Retina (tissue), 1 donor: ENCODE measurements at regions not wholly inside any gene's neighbourhood (a gene's known extent, or its start where the extent isn't known, plus 50 kb on each side); places are given as distances from the start of the nearest gene placed in this dataset.

Source experiments
- DNase-seq: peaks from one replicate; pipeline ENCODE4 v3.0.0-alpha.2; 2016

DNA sequence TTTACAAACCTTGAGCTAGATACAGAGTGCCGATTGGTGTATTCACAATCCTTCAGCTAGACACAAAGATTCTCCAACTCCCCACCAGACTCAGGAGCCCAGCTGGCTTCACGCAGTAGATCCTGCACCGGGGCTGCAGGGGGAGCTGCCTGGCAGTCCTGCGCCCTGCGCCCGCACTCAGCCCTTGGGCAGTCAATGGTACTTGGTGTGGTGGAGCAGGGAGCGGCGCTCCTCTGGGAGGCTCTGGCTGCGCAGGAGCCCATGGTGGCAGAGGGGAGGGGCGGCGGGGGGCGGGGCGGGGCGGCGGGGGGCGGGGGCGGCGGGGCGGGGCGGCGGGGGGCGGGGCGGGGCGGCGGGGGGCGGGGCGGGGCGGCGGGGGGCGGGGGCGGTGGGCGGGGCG is 923.4 kb downstream of the SOCS6 start:
- DNase-seq = no peak

- no peak for DNase-seq
These were observed 921.1 kb downstream of the SOCS6 start for GRCh38 chr18:71209944-71210343.

GRCh38 chr18:71194438-71194837 is 905.6 kb downstream of the SOCS6 start:
- DNase-seq = no peak

GRCh38 chr18:71189581-71189980 is 900.7 kb downstream of the SOCS6 start:
- no peak for DNase-seq

DNA sequence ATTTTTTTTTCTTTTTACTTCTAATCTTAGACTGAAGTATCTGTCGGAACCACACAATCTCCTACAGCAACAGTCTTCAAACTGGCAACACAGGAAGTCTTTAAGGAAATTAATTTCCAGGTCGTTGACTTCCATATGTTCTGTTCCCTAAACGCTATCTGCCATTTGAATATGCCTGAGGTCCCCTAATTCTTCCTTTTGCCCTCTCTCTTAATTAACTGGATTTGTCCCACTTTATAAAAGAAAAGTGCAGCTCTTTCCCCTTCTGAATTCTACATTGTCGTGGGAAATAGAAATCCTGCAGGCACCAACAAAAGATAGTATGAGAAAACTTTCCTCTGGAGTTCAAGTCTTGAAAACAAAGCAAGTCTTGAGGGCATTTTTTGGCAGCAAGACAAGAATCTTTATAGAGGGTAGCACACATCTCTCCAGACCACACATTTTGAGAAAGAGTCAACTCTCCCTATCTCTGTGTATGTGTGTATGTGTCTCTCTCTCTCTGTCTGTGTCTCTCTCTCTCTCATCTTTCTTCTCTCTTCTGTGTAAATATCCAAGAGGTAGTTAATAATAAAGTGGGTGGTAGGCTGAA is 879.8 kb downstream of the SOCS6 start:
- DNase-seq = peak; percentile 53

GRCh38 chr18:71136487-71136886 is 847.6 kb downstream of the SOCS6 start:
- DNase-seq = no peak

- no peak for DNase-seq
These were observed 845.3 kb downstream of the SOCS6 start for GRCh38 chr18:71134122-71134521.

- DNase-seq = no peak
These were observed 843.1 kb downstream of the SOCS6 start for GRCh38 chr18:71131918-71132317.

DNA sequence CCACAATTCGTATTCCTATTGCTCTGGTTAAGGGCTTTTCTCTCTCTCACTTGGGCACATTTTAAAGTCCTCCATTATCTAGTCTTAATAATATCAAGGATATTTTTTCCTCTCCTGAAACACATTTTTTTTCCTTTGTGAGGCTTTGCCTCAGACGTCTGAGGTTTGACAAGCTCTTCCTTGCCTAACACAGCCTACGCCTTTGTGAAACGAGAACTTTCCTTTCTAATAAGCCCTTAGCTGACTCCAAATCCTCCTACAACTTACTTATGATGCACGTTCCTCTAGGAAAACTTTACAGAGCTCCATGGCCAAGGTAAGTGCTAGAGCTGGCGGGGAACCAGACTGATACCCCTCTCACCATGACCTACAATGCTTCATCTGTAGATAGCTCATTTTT is 841.5 kb downstream of the SOCS6 start:
- DNase-seq = no peak

DNA sequence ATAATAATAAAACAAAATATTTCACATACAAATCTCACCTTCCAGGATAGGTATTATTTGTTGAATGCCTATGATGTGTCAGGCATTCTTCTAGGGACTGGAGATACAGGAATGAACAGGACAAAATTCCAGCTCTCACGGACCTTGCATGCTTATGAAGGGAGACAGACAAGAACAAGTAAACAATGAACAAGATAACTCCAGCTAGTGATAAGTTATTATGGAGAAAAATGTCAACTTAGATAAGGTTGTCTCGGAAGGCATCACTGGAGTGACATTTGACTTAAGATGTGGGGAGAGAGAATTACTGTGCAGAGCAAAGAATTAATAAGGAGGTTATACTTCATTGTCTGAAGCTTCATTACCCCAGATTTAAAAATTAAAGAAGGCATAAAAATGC is 836.7 kb downstream of the SOCS6 start:
- DNase-seq = no peak

DNA sequence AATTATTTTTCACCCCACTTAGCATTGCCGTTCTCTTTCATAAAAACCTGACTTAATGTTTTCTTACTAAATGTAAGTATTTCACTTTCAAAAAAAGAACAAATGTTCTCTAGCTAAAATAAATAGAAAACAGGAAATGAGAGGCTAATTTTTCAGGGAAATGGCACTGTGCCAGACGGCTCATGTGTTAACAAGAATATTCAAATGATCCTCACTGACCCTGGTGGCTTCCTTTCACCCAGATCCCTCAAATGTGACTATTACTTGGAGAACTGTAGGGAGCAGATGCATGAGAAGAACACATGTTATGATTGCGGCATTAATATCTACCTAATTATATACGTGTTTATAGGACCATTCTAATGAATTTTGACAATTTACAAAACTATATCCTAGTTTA is 827.7 kb downstream of the SOCS6 start:
- DNase-seq = no peak

- DNase-seq = no peak
These were observed 826.4 kb downstream of the SOCS6 start for GRCh38 chr18:71115261-71115660.

DNA sequence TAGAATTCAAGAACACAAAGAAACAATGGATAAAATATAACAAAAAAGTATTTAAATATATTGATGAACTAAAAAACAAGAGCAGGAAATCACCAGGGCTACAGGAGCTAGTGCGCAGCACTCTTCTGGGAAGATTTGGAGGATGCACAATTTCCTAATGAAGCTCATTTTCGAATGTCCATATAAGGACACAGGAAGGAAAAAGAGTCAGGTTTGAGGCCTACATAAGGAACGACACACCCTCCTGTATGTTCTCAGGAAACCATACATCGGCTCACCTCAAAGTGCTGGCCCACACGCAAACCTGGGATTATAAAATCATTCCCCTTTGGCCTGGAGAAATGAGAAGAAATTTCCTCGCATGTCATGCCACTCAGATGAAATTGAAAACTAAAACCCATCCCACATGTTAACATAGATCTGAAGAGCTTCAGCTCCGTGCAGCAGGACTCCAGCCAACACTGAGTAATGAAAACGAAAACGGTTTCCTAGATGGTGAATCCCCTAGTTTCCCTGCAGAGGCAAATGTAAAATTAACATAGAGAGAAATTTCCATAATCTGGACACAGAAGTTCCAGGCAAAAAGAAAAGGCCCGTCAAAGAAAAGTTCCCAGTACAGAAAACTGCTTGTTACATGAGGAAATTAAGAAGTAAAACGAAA is 825.8 kb downstream of the SOCS6 start:
- DNase-seq = no peak

DNA sequence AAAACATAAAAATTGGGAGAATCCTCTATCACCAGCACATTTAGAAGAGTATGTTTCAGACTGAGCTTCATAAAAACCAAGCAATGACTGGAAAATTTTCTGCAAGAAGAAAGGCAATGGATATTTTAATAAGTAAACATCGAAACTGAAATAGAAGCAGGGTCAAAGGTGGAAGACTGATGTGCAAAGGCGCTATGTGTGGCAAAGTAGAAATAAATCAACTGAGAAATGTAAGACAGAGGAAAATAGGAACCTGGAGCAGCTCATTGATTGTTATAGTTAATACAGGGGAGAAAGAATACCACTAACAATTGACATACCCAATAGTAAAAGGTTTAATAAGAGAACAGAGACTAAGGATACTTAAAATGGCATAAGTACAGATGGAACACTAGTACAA is 818.4 kb downstream of the SOCS6 start:
- DNase-seq = no peak

DNA sequence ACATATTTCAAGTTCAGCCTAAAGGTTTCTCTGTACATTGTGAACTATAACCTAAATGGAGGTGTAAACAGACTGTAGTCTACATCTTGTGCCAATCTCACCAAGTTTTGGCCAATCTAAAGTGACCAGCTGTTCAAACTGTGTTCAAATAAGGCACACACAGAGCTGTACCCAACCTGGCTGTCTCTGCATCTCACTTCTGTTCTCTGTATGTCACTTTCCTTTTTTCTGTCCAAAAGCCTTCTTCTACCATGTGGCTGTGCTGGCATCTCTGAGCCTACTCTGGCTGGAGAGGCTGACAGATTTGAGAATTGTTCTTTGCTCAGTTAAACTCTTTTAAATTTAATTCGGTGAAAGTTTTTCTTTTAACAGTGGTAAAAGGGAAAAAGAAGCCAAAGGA is 817.9 kb downstream of the SOCS6 start:
- DNase-seq = no peak

GRCh38 chr18:71105994-71106546 is 817.2 kb downstream of the SOCS6 start:
- DNase-seq = no peak

GRCh38 chr18:71105078-71105819 is 816.4 kb downstream of the SOCS6 start:
- DNase-seq = no peak

- no peak for DNase-seq
These were observed 790.8 kb downstream of the SOCS6 start for GRCh38 chr18:71079606-71080005.

DNA sequence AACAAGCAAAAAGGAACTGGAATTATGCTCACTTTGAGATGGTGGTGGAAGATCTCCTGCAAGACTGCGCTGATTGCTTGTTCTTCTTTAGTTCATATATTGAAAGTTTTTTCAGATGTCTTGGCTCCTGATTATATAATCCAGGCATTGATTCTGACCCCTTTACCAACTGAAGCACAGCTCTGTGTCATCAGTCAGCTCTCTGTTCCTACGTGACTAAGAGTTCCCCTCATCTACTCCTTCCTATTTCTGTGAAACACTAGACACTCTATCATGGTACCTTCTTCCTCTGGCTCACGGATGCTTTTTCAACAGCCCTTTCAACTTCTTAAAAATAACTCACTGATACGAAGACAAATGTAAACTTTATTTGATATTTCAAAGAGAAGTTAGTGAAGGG is 788.6 kb downstream of the SOCS6 start:
- DNase-seq = no peak

- DNase-seq = no peak
These were observed 786.3 kb downstream of the SOCS6 start for GRCh38 chr18:71075147-71075546.

GRCh38 chr18:71068338-71068737 is 779.5 kb downstream of the SOCS6 start:
- no peak for DNase-seq

GRCh38 chr18:71049893-71050292 is 761.0 kb downstream of the SOCS6 start:
- no peak for DNase-seq

DNA sequence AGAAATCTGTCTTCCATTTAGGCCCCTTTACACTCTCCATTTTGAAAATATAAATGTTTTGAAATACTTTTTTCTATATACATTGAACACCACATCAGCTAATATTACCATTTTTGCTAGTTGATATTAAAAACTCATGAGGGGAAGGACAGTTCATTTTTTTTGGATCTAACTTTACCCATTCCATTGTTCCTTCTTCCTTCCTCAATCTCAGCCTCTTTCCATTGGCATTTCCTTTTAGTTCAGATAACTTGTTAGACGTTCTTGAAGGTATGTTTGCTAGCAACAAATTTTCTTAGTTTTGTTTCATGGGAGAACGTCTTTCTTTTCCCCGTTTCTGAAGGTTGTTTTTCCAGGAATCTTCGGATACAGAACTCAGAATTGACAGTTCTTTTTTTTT is 759.0 kb downstream of the SOCS6 start:
- no peak for DNase-seq
